ENCODE measurements at regions not wholly inside any gene's neighbourhood (a gene's known extent, or its start where the extent isn't known, plus 50 kb on each side); places are given as distances from the start of the nearest gene placed in this dataset.

- no peaks in the 10 kb centered on the region for H4K20me1 ChIP-seq (ENCODE audit: insufficient read depth, low read length)
- H3K36me3 ChIP-seq (ENCODE audit: insufficient read depth, low read length) = no peaks in the 10 kb centered on the region
- H3K27me3 ChIP-seq (ENCODE audit: insufficient read depth, low read length, poor library complexity) = no peaks in the 10 kb centered on the region
- no peak overlapping the region for H2AFZ ChIP-seq (ENCODE audit: low read depth, low read length)
- no peaks in the 10 kb centered on the region for H3K9me3 ChIP-seq (ENCODE audit: insufficient read depth, low read length, severe bottlenecking)
- no peak for TF ChIP-seq EZH2 (IDR thresholded peaks at IDR 0.05; ENCODE audit: borderline replicate concordance, low read depth, low read length, severe bottlenecking)
- no peak for TF ChIP-seq CTCF (IDR thresholded peaks at IDR 0.05; ENCODE audit: borderline replicate concordance, extremely low read depth, low read length, poor library complexity, severe bottlenecking)
- no peak for ATAC-seq (ENCODE audit: insufficient read depth, low read depth)
- no peak overlapping the region for H3K9ac ChIP-seq (ENCODE audit: low read depth, low read length)
- H3K4me2 ChIP-seq (ENCODE audit: insufficient read depth, low read length) = no peak overlapping the region
- no peak overlapping the region for H3K27ac ChIP-seq (ENCODE audit: low read length)
- no peak for DNase-seq
- no peaks in the 10 kb centered on the region for H3K79me2 ChIP-seq (ENCODE audit: insufficient read depth, low read length)
- no peaks in the 10 kb centered on the region for H3K4me1 ChIP-seq (ENCODE audit: insufficient read depth, low read length)
- H3K4me3 ChIP-seq (ENCODE audit: low read depth in 1 of 2, low read length in 2 of 2) = no peak overlapping the region
Observed at GRCh38 chr2:18784245-18784644, 194.9 kb upstream of the NT5C1B start.

GRCh38 chr2:18781541-18782280 is 192.3 kb upstream of the NT5C1B start:
- DNase-seq (no peak), ATAC-seq (ENCODE audit: insufficient read depth, low read depth) (no peak)
- Histone ChIP-seq H3K4me2 (ENCODE audit: insufficient read depth, low read length) (no peak overlapping the region), H3K4me3 (ENCODE audit: low read depth in 1 of 2, low read length in 2 of 2) (no peak overlapping the region), H3K4me1 (ENCODE audit: insufficient read depth, low read length) (no peaks in the 10 kb centered on the region), H3K9me3 (ENCODE audit: insufficient read depth, low read length, severe bottlenecking) (no peaks in the 10 kb centered on the region), H2AFZ (ENCODE audit: low read depth, low read length) (no peak overlapping the region), H4K20me1 (ENCODE audit: insufficient read depth, low read length) (no peaks in the 10 kb centered on the region), H3K36me3 (ENCODE audit: insufficient read depth, low read length) (no peaks in the 10 kb centered on the region), H3K27me3 (ENCODE audit: insufficient read depth, low read length, poor library complexity) (no peaks in the 10 kb centered on the region), H3K9ac (ENCODE audit: low read depth, low read length) (no peak overlapping the region), H3K79me2 (ENCODE audit: insufficient read depth, low read length) (no peaks in the 10 kb centered on the region), H3K27ac (ENCODE audit: low read length) (no peak overlapping the region)
- TF ChIP-seq EZH2 (IDR thresholded peaks at IDR 0.05; ENCODE audit: borderline replicate concordance, low read depth, low read length, severe bottlenecking) = no peak
- no peak for TF ChIP-seq CTCF (IDR thresholded peaks at IDR 0.05; ENCODE audit: borderline replicate concordance, extremely low read depth, low read length, poor library complexity, severe bottlenecking)

- no peaks in the 10 kb centered on the region for H3K9me3 ChIP-seq (ENCODE audit: insufficient read depth, low read length, severe bottlenecking)
- H3K27ac ChIP-seq (ENCODE audit: low read length) = no peak overlapping the region
- no peaks in the 10 kb centered on the region for H3K36me3 ChIP-seq (ENCODE audit: insufficient read depth, low read length)
- H3K27me3 ChIP-seq (ENCODE audit: insufficient read depth, low read length, poor library complexity) = no peaks in the 10 kb centered on the region
- ATAC-seq (ENCODE audit: insufficient read depth, low read depth) (no peak), DNase-seq (no peak)
- TF ChIP-seq CTCF (IDR thresholded peaks at IDR 0.05; ENCODE audit: borderline replicate concordance, extremely low read depth, low read length, poor library complexity, severe bottlenecking) = no peak
- TF ChIP-seq EZH2 (IDR thresholded peaks at IDR 0.05; ENCODE audit: borderline replicate concordance, low read depth, low read length, severe bottlenecking) = no peak
- H3K4me3 ChIP-seq (ENCODE audit: low read depth in 1 of 2, low read length in 2 of 2) = no peak overlapping the region
- H3K4me2 ChIP-seq (ENCODE audit: insufficient read depth, low read length) = no peak overlapping the region
- H3K9ac ChIP-seq (ENCODE audit: low read depth, low read length) = no peak overlapping the region
- H3K79me2 ChIP-seq (ENCODE audit: insufficient read depth, low read length) = no peaks in the 10 kb centered on the region
- no peaks in the 10 kb centered on the region for H3K4me1 ChIP-seq (ENCODE audit: insufficient read depth, low read length)
- no peaks in the 10 kb centered on the region for H4K20me1 ChIP-seq (ENCODE audit: insufficient read depth, low read length)
- H2AFZ ChIP-seq (ENCODE audit: low read depth, low read length) = no peak overlapping the region
Observed at GRCh38 chr2:18777250-18777812, 188.0 kb upstream of the NT5C1B start.
